GM18508 (cell line): ENCODE measurements at regions not wholly inside any gene's neighbourhood (a gene's known extent, or its start where the extent isn't known, plus 50 kb on each side); places are given as distances from the start of the nearest gene placed in this dataset.

ENCODE experiments used
- ATAC-seq: cut with Tn5 transposase; IDR thresholded peaks from one replicate; pipeline ENCODE4 v1.9.1; 2021; ENCODE audit warnings: moderate number of reproducible peaks; ENCODE audit not compliant: insufficient read depth, unreplicated experiment

DNA sequence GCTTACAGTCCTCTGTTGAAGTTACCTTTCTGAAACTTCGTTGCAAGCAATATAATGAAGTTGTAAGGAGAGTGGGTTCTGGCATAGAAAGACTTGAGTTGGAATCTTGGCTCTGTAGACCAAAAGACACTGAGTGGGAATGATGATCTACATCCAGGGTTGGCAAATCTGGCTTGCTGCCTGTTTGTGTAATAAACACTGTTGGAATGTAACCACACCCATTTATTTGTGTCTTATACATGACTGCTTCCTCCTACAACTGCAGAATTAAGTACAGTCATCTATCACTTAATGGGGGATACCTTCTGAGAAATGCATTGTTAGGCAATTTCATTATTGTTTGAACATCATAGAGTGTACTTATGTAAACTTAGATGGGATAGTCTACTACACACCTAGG is 178.4 kb upstream of the SUCLG2 start:
- ATAC-seq: no peak

DNA sequence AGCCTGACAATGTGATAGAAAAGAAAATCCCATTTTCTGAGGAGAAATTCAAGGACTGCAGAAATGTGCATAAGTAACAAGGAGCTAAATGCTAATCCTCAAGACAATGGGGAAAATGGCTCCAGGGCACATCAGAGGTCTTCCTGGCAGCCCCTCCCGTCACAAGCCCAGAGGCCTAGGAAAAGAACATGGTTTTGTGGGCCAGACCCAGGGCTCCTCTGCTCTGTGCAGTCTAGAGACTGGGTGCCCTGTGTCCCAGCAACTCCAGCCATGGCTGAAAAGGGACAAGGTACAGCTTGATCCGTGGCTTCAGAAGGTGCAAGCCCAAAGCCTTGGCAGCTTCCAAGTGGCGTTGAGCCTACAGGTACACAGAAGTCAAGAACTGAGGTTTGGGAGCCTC is 176.8 kb upstream of the SUCLG2 start:
- ATAC-seq: no peak

DNA sequence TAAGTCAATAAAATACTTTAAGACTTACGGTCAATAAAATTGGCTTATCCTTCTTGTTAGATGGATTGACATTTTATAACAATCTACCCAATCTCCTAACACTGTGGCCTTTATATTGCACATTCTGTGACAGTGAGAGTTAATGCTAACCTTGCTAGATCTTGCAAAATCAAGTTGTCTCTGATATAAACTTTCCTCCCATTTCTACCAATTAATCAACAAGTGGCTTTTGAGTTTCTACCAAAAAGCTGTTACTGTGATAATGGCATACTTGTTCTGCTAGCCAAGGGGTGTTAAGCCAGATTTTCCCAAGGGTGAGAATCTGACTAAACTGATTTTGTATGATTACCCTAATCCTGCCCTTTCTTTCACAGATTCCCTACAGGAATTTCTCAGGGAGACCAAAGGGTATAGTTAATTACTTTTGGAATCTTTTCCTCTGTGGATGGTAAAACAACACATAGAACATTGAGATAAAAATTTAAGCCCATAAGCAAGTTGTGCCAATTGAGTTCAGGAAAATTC is 174.1 kb upstream of the SUCLG2 start:
- ATAC-seq: no peak

DNA sequence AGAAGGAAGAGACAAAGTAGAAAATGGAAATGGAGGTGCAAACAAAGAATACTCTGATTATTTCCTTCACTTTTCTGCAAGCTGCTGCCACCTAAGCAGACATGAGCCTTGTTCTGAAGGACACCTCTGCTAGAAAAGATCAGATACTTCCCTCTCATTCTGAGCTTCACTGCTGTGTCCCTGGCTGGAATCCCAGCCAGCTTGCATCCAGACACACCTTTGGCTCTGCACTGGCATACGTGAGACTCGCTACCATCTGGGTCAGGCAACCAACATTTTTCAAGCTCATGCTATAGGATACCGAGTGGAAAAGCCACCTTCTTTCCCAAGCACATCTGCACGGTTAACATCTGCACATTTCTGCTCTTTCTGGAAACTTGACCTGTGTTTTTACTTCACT is 166.7 kb upstream of the SUCLG2 start:
- ATAC-seq: no peak

DNA sequence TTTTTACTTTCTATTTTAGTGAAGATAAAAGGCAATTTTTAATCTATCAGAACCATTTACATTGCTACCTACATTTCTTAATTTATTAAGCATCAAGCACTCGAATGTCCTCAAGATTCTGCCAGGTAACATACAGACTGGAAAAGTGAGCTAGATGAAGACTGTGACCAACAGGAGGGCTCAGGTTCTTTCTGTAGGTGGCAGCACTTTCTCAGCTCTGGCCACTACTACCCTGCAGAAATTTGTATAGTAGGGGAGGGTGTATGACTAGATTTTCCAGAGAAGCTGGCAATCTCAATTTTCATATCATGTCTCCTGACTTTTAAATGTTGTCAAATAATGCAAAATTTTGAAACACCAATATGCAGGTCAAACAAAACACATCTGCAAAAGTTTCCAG is 165.0 kb upstream of the SUCLG2 start:
- no peak for ATAC-seq

DNA sequence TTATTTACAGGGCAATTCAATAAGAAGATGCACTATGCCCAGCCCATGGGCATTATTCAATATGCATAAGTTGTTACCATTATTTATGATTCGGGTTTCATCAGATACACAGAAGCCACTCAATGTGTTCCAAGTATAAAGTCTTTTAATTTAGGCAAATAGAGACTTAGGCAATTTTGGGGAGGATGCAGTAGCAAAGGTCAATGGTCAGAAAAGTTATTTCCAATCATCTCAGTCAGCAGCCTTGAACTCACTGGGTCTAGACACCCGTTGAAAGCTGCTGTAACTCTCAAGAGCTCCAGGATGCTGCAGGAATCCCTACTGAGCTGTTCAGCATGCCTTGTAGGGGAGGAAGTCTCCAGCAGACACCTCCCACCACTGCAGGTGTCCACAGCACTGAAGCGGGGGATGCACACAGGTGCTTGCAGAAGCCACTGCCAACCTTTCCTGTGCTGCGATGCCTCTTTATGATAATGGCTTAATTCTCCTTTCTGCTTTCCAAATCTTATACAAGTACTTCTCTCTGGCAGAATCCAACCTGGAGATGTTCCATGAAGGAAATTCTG is 155.0 kb upstream of the SUCLG2 start:
- no peak for ATAC-seq

DNA sequence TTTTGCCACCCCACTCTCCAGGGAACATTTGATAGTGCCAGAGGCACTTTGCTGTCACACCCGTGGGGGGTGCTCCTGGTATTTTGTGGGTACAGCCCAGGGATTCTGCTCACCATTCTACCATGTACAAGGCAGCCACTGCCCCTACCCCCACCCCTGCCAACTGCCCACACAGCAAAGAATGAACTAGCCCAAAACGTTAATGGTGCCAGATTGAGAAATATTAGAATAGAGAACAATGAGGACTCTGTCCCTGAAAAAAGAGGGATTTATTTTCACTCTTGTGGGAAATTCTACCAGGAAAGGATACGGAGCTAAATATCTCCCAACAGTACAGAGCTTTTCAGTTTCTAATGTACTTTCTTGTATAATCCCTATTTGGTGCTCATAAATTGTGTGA is 154.5 kb upstream of the SUCLG2 start:
- no peak for ATAC-seq

DNA sequence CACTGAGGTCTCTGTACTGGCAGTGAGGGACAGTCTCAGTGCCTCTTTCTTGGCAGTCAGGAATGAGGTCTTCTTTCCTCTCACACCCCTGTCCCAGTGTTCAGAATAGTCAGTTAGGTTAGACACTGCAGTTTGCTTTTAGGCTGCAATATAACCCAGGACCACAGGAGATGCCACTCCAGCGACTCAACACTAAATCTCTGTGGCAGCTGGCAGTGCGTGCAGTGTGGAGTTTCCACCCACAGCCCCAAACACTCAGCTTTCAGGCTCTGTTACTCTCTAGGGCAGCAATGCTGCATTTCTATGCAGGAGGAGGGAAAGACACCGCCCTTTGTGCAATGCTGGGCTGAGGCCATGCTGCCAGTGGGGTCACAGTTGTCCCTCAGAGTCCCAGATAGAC is 150.2 kb upstream of the SUCLG2 start:
- no peak for ATAC-seq

DNA sequence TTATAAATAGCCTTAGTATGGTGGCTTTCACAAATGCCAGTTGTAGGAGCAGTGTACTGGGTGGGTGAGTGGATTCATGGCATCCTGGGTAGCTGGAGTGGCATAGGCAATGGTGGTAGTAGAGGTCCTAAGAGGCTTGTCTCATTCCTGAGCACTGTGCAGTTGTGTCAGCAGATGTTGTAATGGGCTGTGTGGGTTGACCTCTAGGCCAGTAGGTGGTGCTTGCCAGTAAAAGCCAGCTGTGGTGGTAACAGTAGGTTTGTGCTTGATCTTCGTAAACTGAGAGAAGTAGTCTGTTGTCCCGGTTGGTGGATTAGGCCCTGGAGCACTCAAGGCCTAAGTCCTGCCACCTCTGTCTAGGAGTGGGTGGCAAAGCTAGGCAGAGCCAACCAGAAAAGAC is 149.7 kb upstream of the SUCLG2 start:
- no peak for ATAC-seq

DNA sequence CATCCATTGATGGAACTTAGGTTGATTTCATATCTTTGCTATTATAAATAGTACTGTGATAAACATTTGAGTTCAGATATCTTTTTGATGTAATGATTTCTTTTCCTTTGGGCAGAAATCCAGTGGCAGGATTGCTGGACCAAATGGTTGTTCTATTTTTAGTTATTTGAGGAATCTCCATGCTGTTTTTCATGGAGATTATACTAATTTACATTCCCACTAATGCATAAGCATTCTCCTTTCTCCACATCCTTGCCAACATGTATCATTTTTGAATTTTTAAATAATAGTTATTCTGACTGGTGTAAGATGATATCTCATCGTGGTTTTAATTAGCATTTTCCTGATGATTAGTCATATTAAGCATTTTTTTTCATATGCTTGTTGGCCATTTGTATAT is 144.0 kb upstream of the SUCLG2 start:
- no peak for ATAC-seq

DNA sequence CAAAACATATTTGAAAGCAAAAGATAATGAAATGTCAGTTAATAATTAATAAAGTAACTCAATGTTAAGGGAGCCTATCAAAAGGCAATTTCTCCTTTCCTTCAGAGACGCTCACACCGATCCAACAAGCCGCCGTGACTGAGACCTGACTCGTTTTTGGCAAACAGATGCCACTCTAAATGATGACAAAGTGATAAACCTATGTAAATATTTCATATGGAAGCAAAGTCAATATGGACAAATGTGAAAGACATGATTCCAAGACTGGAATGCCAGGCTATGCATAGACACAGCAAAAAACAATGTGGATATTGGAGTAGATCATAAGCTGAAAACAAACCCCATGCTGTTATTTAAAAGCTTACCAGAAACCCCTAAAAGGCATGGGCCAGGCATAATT is 137.2 kb upstream of the SUCLG2 start:
- no peak for ATAC-seq

DNA sequence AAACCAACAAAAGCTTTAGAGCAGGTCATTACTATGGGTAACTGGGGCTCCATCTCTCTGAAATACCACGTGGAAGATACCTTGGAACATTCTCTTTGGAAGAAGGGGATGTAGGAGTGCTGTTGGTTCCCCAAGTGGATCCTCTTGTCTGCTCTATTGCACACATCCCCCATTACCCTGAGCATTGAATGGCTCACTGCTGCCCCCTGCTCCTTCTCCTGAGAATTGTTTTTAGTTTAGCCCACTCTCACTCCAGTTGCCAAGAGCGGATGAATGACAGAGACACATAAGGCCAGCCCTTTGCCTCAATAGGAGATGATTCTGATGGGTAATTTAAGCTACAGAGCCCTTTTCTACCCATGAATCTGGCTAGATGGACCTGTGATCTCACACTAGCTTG is 135.6 kb upstream of the SUCLG2 start:
- ATAC-seq: no peak

DNA sequence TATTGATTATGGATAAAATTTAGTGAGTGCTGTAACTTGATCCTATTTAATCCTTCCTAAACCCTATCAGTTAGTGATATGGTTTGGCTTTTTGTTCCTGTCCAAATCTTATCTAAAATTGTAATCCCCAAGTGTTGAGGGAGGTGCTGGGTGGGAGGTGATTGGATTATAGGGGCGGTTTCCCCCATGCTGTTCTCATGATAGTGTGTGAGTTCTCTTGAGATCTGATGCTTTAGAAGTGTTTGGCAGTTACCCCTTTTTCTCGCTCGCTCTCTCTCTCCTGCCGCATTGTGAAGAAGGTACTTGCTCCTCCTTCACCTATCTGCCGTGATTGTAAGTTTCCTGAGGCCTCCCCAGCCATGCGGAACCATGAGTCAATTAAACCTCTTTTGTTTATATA is 134.0 kb upstream of the SUCLG2 start:
- ATAC-seq: no peak

DNA sequence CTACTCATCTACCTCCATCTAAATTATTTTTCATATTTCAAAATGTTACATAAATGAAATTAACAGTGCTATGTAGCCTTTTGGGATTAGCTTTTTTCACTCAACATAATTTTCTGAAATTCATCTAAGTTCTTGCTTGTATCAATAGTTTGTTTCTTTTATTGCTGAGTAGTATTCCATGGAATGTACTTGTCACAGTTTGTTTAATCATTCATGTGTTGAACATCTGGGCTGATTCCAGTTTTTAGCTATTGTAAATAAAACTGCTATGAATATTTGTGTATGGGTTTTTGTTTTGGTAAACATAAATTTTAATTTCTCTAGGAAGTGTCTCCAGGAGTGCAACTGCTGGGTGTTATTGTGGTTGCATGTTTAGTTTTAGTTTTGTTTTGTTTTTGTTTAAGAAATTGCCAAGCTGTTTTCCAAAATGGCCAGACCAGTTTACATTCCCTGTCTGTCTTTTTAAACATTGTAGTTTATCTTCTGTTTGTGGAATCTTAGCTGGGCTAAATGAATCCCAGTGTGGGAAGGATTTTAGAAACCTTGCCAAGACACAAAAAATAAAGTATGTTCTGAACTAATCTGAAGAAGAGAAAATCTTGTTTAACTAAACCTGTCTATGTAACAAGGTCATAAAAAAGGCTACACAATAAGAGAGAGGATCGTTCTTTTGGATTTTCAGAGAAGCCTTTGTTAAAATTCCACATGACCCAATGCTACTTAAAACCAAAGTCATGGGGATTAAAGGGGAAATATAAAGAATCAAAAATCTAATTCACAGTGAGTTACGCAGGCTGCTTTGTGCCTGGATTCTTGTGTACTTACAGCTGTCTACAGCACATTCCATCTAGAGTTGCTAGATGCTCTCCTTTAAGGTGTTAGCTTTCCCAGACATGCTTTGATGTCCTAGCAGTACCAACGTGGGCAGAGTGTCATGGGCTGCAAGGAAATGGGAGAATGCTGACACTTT is 129.2 kb upstream of the SUCLG2 start:
- no peak for ATAC-seq

DNA sequence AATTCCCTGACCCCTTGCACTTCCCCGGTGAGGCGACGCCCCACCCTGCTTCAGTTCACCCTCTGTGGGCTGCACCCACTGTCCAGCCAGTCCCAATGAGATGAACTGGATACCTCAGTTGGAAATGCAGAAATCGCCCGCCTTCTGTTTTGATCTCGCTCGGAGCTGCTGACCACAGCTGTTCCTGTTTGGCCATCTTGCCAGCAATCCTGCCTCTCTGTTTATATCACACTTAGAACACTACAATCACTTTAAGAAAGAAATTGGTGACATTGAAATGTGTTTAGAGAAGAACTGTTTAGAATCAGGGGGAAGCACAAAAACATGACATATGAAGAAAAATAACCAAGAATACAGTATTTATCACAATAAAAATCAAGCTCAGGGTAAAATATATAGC is 127.5 kb upstream of the SUCLG2 start:
- no peak for ATAC-seq

DNA sequence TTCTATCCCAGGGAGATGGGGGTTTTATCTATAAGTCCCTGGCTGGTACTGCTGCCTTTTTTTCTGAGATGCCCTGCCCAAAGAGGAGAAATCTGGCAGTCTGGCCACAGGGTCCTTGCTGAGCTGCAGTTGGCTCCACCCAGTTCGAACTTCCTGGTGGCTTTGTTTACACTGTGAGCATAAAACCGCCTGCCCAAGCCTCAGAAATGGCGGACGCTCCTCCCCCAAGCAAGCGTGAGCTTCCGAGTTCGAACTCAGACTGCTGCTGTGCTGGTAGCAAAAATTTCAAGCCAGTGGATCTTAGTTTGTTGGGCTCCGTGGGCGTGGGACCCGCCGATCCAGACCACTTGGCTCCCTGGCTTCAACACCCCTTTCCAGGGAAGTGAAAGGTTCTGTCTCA is 126.8 kb upstream of the SUCLG2 start:
- no peak for ATAC-seq

DNA sequence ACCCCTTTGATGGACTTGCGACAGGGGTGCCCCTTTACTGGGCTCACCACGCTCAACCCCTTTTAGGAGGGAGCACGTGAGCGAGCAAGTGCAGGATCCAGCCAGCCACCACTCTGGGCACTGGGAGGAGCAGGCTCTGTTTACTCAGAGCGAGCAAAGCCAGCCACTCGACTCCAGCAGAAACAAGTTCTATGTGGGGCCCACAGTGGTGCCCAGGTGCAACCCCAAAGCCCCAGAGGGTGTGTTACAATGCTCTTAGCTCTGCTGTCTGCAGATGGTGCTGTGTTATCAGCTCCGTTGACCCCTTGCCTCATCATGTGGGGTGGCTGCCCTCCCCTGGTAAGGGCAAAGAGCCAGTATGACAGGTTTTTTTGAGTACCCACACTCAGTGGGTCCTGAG is 120.3 kb upstream of the SUCLG2 start:
- ATAC-seq: no peak

DNA sequence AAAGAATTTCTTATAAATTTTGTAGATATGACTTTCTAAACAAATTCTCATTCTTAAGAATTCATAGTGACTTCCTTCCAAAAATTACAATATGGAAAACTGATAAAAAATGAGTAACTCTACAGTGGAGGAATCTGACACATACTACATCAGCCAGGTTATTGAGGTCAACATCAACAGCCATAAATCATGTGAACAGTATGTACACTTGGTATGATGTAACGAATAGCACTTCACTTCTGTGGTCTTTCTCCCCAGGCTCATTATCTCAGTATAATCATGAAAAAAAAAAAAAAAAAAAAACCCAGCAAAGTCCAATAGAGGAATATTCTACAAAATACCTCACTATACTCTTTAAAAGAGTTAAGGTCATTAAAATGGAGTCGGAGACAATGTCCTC is 111.2 kb upstream of the SUCLG2 start:
- no peak for ATAC-seq

DNA sequence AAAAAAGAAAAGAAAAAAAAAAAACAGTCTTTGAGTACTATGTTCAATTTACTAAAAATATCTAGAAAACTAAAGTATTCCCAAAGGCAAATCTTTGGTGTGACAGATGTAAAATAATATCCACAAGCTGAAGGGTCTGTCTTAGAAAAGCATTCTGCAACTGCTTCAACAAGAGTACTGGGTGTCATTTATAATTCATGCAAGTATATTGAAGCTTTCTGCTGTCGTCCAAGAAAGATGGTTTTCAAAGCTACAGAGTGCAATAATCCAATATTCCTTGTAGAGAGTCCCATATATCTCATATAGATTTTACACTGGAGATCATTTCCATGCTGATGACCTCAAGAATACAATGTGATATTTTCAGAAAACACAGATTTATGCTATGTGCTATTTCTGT is 90.9 kb upstream of the SUCLG2 start:
- no peak for ATAC-seq

DNA sequence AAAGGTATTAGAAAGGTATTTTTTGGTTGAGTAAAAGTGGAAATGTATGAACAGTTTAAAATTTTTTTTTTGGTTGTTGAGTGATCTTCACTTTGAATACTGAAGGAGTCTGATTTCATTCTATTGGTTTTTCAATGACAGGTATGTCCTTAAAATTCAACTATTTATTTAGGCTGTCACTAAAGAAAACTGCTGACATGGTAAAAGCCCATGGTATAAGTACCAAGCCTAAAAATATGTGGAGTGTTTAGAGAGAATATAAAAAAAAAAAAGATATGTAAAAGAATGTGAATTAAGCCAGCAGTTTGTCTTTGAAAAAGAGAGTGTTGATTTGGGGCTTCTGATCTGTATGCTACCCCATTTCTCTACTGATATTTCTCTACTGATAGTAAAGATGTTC is 90.3 kb upstream of the SUCLG2 start:
- no peak for ATAC-seq

DNA sequence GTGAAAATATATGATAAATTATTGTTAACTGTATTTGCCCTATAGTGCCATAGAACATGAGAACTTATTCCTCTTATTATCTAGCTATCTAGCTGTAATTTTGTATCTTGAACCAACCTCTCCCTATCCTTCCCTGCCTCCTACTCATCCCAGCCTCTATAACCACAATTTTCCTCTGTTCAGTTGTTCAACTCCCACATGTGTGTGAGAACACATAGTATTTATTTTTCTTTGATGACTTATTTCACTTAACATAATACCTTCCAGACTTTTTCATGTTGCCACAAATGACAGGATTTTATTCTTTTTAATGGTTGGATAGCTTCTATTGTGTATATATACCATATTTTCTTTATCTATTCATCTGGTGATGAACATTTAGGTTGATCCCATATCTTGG is 85.4 kb upstream of the SUCLG2 start:
- ATAC-seq: no peak
